ENCODE measurements at regions not wholly inside any gene's neighbourhood (a gene's known extent, or its start where the extent isn't known, plus 50 kb on each side); places are given as distances from the start of the nearest gene placed in this dataset.

DNA sequence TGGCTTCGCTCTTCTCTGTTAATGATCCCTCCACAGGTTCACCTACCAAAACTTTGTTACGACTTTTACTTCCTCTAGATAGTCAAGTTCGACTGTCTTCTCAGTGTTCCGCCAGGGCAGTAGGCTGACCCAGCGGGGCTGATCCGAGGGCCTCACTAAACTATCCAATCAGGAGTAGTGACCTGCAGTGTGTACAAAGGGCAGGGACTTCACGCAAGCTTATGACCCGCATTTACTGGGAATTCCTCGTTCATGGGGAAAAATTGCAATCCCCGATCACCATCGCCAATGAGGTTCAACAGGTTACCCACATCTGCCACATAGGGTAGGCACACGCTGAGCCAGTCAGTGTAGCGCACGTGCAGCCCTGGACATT, 771.4 kb upstream of the DEFB115 start:
- TF ChIP-seq, protein P1, sequence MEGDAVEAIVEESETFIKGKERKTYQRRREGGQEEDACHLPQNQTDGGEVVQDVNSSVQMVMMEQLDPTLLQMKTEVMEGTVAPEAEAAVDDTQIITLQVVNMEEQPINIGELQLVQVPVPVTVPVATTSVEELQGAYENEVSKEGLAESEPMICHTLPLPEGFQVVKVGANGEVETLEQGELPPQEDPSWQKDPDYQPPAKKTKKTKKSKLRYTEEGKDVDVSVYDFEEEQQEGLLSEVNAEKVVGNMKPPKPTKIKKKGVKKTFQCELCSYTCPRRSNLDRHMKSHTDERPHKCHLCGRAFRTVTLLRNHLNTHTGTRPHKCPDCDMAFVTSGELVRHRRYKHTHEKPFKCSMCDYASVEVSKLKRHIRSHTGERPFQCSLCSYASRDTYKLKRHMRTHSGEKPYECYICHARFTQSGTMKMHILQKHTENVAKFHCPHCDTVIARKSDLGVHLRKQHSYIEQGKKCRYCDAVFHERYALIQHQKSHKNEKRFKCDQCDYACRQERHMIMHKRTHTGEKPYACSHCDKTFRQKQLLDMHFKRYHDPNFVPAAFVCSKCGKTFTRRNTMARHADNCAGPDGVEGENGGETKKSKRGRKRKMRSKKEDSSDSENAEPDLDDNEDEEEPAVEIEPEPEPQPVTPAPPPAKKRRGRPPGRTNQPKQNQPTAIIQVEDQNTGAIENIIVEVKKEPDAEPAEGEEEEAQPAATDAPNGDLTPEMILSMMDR (conservative IDR thresholded peaks at IDR 0.05; ENCODE audit: low read depth, low read length) = no peak
- TF ChIP-seq FOS (IDR thresholded peaks at IDR 0.05; ENCODE audit: low read depth, low read length) (no peak), POLR2A (IDR thresholded peaks at IDR 0.05; ENCODE audit: low read depth, low read length) (no peak), SMC3 (IDR thresholded peaks at IDR 0.05; ENCODE audit: low read depth, low read length) (no peak), RAD21 (IDR thresholded peaks at IDR 0.05; ENCODE audit: low read length) (no peak), RFX5 (IDR thresholded peaks at IDR 0.05; ENCODE audit: low read depth, low read length) (no peak)
